MCF 10A (cell line): ENCODE measurements at regions not wholly inside any gene's neighbourhood (a gene's known extent, or its start where the extent isn't known, plus 50 kb on each side); places are given as distances from the start of the nearest gene placed in this dataset.

Experiments used
- BruUV-seq: library from RNA; stranded (reverse); fragments of 400-500 nt; replicated peaks from 2 replicates; lab custom pipeline; 2021; lab: Mats Ljungman, UMichigan
- CTCF ChIA-PET: fragments of 300-600 bp; sonication (Branson Sonifier 250); formaldehyde crosslinking; extraction: SDS; loops from one replicate; lab custom pipeline; 2021; ENCODE audit warnings: antibody characterized with exemption, inconsistent platforms; lab: Yijun Ruan, JAX
- POLR2A ChIA-PET: fragments of 300-600, 350-650 bp; sonication (Branson Sonifier 250); formaldehyde crosslinking; extraction: SDS; loops from one replicate; lab custom pipeline; 2020; ENCODE audit warnings: antibody characterized with exemption, inconsistent platforms; lab: Yijun Ruan, JAX
- DNase-seq: peaks from one replicate; pipeline ENCODE4 v3.0.0-alpha.2; 2018; ENCODE audit not compliant: unreplicated experiment
- H3K27ac Mint-ChIP-seq: one replicate; pipeline ENCODE4 v1.8.0; 2022; ENCODE audit warnings: mild to moderate bottlenecking, low read depth, mixed read lengths; ENCODE audit not compliant: unreplicated experiment
- H3K27me3 Mint-ChIP-seq: one replicate; pipeline ENCODE4 v1.8.0; 2022; ENCODE audit warnings: mixed read lengths; ENCODE audit not compliant: insufficient read depth, unreplicated experiment
- H3K36me3 Mint-ChIP-seq: one replicate; pipeline ENCODE4 v1.8.0; 2022; ENCODE audit warnings: mild to moderate bottlenecking, moderate library complexity, mixed read lengths; ENCODE audit not compliant: insufficient read depth, unreplicated experiment
- H3K4me1 Mint-ChIP-seq: one replicate; pipeline ENCODE4 v1.8.0; 2022; ENCODE audit warnings: mixed read lengths; ENCODE audit not compliant: insufficient read depth, unreplicated experiment
- H3K4me3 Mint-ChIP-seq: one replicate; pipeline ENCODE4 v1.8.0; 2022; ENCODE audit warnings: mild to moderate bottlenecking, moderate library complexity, mixed read lengths; ENCODE audit not compliant: unreplicated experiment
- H3K9me3 Mint-ChIP-seq: one replicate; pipeline ENCODE4 v1.8.0; 2022; ENCODE audit warnings: mixed read lengths; ENCODE audit not compliant: unreplicated experiment
- CTCF ChIP-seq: fragments of 200-600 bp; IDR thresholded peaks from one replicate; pipeline ENCODE4 v1.8.0; 2022; ENCODE audit warnings: antibody characterized with exemption, mild to moderate bottlenecking; ENCODE audit not compliant: unreplicated experiment
- intact Hi-C: fragments of 100-400 bp; cut with micrococcal nuclease; formaldehyde crosslinking; loops from 2 replicates; pipeline ENCODE4 v1.14.1; 2022

DNA sequence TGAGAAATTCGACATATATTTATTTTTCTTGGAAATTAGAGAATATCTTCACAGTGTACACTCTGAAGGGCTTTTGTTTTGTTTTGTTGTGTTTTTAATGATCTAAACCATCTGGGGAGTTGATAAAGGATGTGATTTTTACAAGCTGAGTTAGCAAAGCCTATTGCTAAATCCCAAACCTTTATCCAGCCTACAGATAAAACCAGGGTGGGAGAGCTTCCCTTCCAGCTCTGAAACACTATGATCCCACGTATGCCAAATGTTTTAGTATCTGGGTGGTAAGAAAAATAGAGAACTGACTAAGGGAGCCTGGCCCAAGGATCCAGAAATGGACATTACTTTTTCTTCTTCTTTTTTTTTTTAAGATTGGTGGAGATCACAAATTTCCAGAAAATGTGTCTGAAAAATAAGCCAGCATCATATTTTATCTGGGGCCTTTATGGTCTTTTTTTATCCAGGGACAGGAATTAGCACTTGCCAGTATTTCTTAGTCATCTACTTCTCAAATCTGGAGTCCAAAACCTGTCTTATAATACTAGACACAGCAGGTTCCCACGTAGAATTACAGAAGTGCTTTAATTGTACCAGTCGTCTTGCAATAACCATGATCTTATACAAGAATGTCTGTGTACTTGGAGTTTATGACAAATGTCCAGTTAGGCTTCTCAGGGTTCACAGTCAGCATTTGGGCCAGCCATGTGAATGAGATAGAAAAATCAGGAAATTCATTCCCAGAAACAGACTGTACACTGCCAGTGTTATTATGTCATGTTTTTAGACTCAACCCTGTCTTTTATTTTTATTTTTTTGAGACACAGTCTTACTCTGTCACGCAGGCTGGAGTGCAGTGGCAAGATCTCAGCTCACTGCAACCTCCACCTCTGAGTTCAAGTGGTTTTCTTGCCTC, 290.8 kb upstream of the MPDZ start:
- POLR2A ChIA-PET, result interaction anchor here (1.0 to 1.4 kb wide), 3 partner anchors 13 to 331 kb away, joined by 3 to 4 read pairs (median 3); no protein-coding TSS in a partner anchor
- H3K4me3 Mint-ChIP-seq, result no peak overlapping the region
- no peak for DNase-seq
- CTCF ChIA-PET, result interaction anchor here (0.6 to 0.7 kb wide), 2 partner anchors 30 to 761 kb away, joined by 3 to 5 read pairs; no protein-coding TSS in a partner anchor
- no peaks in the 10 kb centered on the region for H3K36me3 Mint-ChIP-seq
- no TSS peak for BruUV-seq
- no peaks in the 10 kb centered on the region for H3K27me3 Mint-ChIP-seq
- intact Hi-C loops, result no loop called here
- H3K4me1 Mint-ChIP-seq, result no peaks in the 10 kb centered on the region
- H3K27ac Mint-ChIP-seq, result no peak overlapping the region
- no peaks in the 10 kb centered on the region for H3K9me3 Mint-ChIP-seq
- no peak for TF ChIP-seq CTCF

- intact Hi-C loops, result no loop called here
- POLR2A ChIA-PET, result interaction anchor here (1.0 to 1.4 kb wide), 4 partner anchors 12 to 332 kb away, joined by 3 to 4 read pairs (median 4); no protein-coding TSS in a partner anchor
- CTCF ChIA-PET, result interaction anchor here (0.7 kb wide), 1 partner anchor 760 kb away, joined by 3 read pairs; no protein-coding TSS in a partner anchor
- Mint-ChIP-seq H3K27ac (no peak overlapping the region), H3K36me3 (no peaks in the 10 kb centered on the region), H3K4me3 (no peak overlapping the region), H3K27me3 (no peaks in the 10 kb centered on the region), H3K4me1 (no peaks in the 10 kb centered on the region), H3K9me3 (no peaks in the 10 kb centered on the region)
- no TSS peak for BruUV-seq
- no peak for DNase-seq
- no peak for TF ChIP-seq CTCF
Observed at GRCh38 chr9:13569602-13570067, 290.1 kb upstream of the MPDZ start.

DNA sequence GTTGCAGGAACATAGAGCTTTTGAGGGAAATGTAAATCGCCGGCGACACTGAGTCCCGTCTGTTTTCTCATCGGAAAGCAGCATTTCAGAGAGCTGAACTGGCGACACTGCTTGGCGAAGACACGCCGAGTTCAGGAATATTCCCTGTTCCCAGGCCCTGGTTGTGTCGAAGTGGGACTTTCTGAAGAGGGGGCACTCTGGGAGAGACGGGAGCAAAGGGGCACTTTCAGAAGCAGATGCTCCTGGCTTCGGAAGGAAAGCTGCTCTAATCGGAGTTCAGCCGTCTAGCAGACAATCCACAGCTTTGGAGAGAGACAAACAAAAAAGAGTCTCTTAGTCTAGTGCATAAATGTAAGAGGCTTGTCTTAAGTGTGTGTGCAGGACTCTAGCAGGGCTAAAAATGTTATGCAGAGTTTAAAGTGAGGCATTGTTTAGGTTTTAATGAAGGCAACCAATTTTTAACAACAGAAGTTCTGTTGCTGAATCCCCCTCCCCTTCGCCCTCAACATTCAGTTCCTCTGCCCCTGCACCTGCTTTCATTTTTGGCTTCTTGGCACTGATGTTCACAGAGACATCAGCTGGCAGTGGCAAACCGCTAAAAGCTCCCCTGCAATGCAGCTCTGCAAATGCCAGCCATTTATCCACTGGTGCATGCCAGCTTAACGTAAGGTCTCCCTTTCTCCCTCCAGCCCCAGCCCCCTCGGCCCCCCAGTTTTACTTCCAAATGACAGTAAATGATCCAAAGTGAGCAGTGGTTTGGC, 289.5 kb upstream of the MPDZ start:
- no TSS peak for BruUV-seq
- Mint-ChIP-seq H3K4me1 (no peaks in the 10 kb centered on the region), H3K36me3 (no peaks in the 10 kb centered on the region), H3K27me3 (no peaks in the 10 kb centered on the region), H3K27ac (no peak overlapping the region), H3K4me3 (no peak overlapping the region), H3K9me3 (no peaks in the 10 kb centered on the region)
- CTCF ChIA-PET, result interaction anchor here (1.0 kb wide), 1 partner anchor 59 kb away, joined by 3 read pairs; no protein-coding TSS in a partner anchor
- no peak for TF ChIP-seq CTCF
- no peak for DNase-seq
- POLR2A ChIA-PET, result interaction anchor here (0.6 to 1.4 kb wide), 5 partner anchors 11 to 336 kb away, joined by 3 to 4 read pairs (median 4); no protein-coding TSS in a partner anchor
- intact Hi-C loops, result no loop called here
